LNCaP clone FGC (cell line): ENCODE measurements at regions not wholly inside any gene's neighbourhood (a gene's known extent, or its start where the extent isn't known, plus 50 kb on each side); places are given as distances from the start of the nearest gene placed in this dataset.

Experiments
- DNase-seq: peaks from one replicate; pipeline ENCODE4 v3.0.0-alpha.2; 2011; ENCODE audit warnings: low read depth
- H3K4me3 ChIP-seq: 2 replicates; pipeline ENCODE4 v1.5.1; 2011; ENCODE audit warnings: mild to moderate bottlenecking, low read depth, low read length, control low read depth
- TF ChIP-seq, protein P1 (sequence below): IDR thresholded peaks from 2 replicates; pipeline ENCODE4 v1.5.1; 2012; ENCODE audit warnings: mild to moderate bottlenecking; ENCODE audit not compliant: control insufficient read depth, insufficient read depth; ENCODE audit errors: extremely low read depth

DNA sequence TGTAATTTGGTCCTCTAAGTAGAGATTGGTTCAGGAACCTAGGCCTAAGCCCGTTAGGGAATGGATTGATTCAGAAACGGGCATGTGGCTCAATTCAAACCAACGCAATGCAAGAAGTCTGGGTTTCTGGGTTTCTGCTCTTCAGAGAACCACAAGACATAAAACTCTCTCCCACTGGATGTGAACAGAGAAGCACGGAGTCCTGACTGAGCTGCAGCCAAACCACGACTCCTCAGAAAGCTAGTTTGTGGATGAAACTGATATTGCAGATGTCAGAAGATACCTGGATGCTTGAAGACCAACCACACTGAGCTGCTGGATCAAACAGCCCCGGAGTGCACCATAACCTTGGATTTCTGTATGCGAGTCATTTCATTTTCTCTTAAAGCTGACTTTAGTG is 50.0 kb downstream of the SOD2 start:
- TF ChIP-seq, protein P1, sequence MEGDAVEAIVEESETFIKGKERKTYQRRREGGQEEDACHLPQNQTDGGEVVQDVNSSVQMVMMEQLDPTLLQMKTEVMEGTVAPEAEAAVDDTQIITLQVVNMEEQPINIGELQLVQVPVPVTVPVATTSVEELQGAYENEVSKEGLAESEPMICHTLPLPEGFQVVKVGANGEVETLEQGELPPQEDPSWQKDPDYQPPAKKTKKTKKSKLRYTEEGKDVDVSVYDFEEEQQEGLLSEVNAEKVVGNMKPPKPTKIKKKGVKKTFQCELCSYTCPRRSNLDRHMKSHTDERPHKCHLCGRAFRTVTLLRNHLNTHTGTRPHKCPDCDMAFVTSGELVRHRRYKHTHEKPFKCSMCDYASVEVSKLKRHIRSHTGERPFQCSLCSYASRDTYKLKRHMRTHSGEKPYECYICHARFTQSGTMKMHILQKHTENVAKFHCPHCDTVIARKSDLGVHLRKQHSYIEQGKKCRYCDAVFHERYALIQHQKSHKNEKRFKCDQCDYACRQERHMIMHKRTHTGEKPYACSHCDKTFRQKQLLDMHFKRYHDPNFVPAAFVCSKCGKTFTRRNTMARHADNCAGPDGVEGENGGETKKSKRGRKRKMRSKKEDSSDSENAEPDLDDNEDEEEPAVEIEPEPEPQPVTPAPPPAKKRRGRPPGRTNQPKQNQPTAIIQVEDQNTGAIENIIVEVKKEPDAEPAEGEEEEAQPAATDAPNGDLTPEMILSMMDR = no peak
- no peak for DNase-seq
- H3K4me3 ChIP-seq = no peak overlapping the region

DNA sequence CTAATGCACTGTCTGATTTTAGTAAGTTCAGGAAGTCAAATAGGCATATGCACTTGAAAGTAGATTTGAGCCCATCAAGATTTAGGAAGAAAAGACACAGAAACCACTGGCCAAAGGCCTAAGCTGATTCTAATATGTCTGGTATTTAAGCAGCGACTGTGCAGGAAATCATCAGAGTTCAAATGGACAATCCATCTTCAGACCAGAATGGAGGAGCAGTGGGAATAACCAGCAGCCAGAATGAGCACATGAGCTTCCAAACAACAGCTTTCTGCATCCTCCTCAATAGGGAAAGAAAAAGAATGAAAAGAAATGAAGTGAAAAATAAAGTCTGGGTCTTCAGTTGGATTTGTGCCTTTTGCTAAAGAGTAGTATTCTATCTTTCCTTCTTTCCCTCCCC is 50.6 kb downstream of the SOD2 start:
- DNase-seq = no peak
- TF ChIP-seq, protein P1 = no peak
- H3K4me3 ChIP-seq = no peak overlapping the region

DNA sequence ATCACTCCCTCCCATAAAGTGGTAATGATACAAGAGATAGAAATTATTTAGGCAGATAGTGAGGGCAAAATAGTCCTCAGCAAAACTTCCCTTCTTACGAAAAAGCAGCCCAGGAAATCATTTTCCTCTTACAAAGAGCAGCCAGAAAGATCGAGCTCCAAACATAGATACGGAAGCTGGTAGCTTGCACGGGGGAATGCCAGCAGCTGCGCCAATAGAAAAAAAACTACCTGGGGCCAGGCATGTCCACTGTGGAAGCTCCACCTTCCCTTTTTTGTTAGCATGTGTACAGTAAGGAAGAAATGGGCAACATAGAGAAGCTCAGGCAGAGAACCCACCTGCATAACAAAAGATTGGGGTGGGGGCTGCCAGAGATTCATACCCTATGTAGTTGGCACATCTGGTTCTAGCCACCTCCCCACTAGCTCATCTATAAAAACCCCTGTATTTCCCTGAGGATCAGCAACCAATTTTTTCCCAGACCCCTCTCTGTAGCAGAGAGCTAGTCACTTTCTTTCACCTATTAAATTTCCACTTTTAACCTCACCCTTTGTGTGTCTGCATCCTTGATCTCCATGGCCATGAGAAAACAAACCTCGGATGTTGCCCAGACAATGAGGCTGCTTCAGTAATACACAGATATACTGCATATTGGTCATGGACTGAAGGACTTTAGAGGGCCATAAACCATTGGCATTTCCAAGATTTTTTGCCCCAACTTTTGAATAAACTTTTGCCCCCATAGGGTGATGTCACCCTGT is 52.1 kb downstream of the SOD2 start:
- H3K4me3 ChIP-seq = no peak overlapping the region
- TF ChIP-seq, protein P1 = no peak
- DNase-seq = no peak

DNA sequence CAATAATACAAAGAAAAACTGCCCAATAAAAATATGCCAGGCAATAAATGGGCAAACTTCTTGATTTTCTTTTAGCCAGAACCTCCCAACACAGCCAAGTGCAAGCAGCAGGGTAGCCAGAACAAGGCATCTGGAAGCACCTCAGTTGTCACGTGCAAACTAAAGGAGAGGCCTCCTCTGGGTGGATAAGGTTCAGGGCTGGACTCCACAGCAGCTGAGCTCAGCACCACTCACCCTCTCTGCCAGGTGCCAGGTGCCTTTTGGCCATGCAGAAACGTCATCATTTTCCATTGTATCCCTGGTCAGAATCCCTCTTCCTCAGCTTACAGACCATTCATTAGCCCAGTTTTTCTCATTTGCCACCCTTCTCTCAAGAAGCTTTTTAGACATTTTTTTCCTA is 52.7 kb downstream of the SOD2 start:
- no peak for DNase-seq
- no peak overlapping the region for H3K4me3 ChIP-seq
- TF ChIP-seq, protein P1 = no peak

DNA sequence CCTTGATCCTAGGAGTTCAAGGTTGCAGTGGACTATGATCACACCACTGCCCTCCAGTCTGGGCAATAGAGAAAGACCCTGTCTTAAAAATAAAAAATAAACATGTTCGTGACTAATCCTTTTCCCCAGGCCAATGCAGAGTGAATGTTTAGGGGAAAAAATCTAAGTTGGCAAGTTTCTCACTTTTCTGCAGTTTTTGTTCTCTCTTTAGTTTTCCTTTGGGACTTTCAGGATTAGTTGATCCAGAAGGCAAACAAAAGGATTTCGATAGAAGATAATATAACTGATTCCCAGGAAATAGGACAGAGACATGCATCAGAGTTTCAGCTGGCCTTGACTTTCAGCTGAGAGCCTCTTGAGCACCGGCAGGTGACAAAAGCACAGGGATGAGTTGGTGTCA is 53.3 kb downstream of the SOD2 start:
- TF ChIP-seq, protein P1 = no peak
- DNase-seq = no peak
- no peak overlapping the region for H3K4me3 ChIP-seq

DNA sequence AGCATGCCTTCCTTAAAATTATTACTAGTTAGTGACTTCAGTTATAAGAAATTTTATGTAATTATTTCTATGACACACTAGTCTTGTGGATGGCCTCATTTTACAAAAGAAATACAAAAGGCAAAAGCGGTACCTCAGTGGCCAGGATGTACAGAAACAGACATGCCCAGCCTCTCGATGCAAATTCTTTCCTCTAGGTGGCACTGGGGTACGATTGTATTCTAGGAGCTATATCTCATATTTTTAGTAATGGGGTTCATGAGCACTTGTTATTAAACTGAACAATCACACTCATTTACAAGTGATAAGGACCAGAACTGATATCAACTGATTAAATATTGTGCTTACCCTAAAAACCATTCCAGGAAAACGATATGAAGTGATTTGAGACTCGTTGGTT is 59.8 kb downstream of the SOD2 start:
- DNase-seq = no peak
- H3K4me3 ChIP-seq = no peak overlapping the region
- TF ChIP-seq, protein P1 = peak; percentile 41

DNA sequence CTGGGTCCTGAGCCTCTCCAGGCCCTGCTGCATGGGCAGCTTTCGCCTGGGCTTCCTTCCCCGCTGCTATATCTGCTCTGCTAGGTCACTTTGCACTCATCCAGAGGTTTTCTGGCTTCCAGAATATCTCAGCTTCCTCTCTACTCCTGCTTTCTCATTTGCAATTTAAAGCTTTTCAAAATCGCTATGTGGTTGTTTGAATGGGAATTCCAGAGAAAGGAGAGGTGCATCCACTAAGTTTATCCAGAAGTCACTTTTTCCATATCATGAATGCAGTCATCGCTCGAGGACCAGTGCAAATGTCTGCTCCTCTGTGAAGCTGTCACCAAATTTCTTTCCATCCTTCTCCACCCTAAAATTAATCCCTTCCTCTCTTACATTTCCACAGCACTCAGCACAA is 61.2 kb downstream of the SOD2 start:
- TF ChIP-seq, protein P1 = no peak
- no peak overlapping the region for H3K4me3 ChIP-seq
- DNase-seq = no peak
